Putamen (tissue), 1 donor: ENCODE measurements at regions not wholly inside any gene's neighbourhood (a gene's known extent, or its start where the extent isn't known, plus 50 kb on each side); places are given as distances from the start of the nearest gene placed in this dataset.
"Not testable (repeated sequence)": the region's sequence is repeated elsewhere in the genome, so short reads cannot be mapped to it uniquely, and the experiment has no call there.

Source experiments
- DNase-seq: peaks from one replicate; pipeline ENCODE4 v3.0.0-alpha.2; 2016; ENCODE audit warnings: low spot score

- DNase-seq: no peak
Observed at GRCh38 chr4:123638834-123639233, 242.2 kb downstream of the SPRY1 start.

- no peak for DNase-seq
Observed at GRCh38 chr4:123640271-123640670, 243.7 kb downstream of the SPRY1 start.

- no peak for DNase-seq
Observed at GRCh38 chr4:123640824-123641223, 244.2 kb downstream of the SPRY1 start.

GRCh38 chr4:123643691-123644090 lies 247.1 kb downstream of the SPRY1 start:
- no peak for DNase-seq

GRCh38 chr4:123649250-123649644 lies 252.7 kb downstream of the SPRY1 start:
- no peak for DNase-seq

GRCh38 chr4:123649645-123650391 lies 253.2 kb downstream of the SPRY1 start:
- DNase-seq: no peak

- DNase-seq: no peak
Observed at GRCh38 chr4:123651066-123651465, 254.5 kb downstream of the SPRY1 start.

- DNase-seq: no peak
Observed at GRCh38 chr4:123651536-123652180, 255.1 kb downstream of the SPRY1 start.

GRCh38 chr4:123652476-123652875 lies 255.9 kb downstream of the SPRY1 start:
- DNase-seq: no peak

GRCh38 chr4:123653236-123653635 lies 256.6 kb downstream of the SPRY1 start:
- DNase-seq: no peak

- not testable (repeated sequence) for DNase-seq
Observed at GRCh38 chr4:123656746-123657294, 260.2 kb downstream of the SPRY1 start.

- DNase-seq: not testable (repeated sequence)
Observed at GRCh38 chr4:123657606-123658005, 261.0 kb downstream of the SPRY1 start.

GRCh38 chr4:123659262-123659661 lies 262.7 kb downstream of the SPRY1 start:
- no peak for DNase-seq

GRCh38 chr4:123659730-123660129 lies 263.1 kb downstream of the SPRY1 start:
- DNase-seq: no peak

- no peak for DNase-seq
Observed at GRCh38 chr4:123661080-123661737, 264.6 kb downstream of the SPRY1 start.

- DNase-seq: no peak
Observed at GRCh38 chr4:123662827-123663226, 266.2 kb downstream of the SPRY1 start.

- DNase-seq: no peak
Observed at GRCh38 chr4:123666486-123666885, 269.9 kb downstream of the SPRY1 start.

- no peak for DNase-seq
Observed at GRCh38 chr4:123667496-123667895, 270.9 kb downstream of the SPRY1 start.

GRCh38 chr4:123667991-123668390 lies 271.4 kb downstream of the SPRY1 start:
- no peak for DNase-seq

- no peak for DNase-seq
Observed at GRCh38 chr4:123671636-123672404, 275.2 kb downstream of the SPRY1 start.

GRCh38 chr4:123672987-123673386 lies 276.4 kb downstream of the SPRY1 start:
- DNase-seq: no peak

- no peak for DNase-seq
Observed at GRCh38 chr4:123673971-123674370, 277.4 kb downstream of the SPRY1 start.
